ENCODE measurements at regions not wholly inside any gene's neighbourhood (a gene's known extent, or its start where the extent isn't known, plus 50 kb on each side); places are given as distances from the start of the nearest gene placed in this dataset.
A peak's percentile ranks its signal among the peaks of the same experiment; 100 is the strongest.

- Histone ChIP-seq H3K27ac (no peak overlapping the region), H3K36me3 (no peaks in the 10 kb centered on the region), H3K4me1 (ENCODE audit: low read depth) (no peaks in the 10 kb centered on the region), H3K9me3 (ENCODE audit: low read depth) (no peaks in the 10 kb centered on the region), H3K27me3 (no peaks in the 10 kb centered on the region), H3K4me3 (no peak overlapping the region)
- no peak for DNase-seq (ENCODE audit: low read depth in 1 of 2, low spot score in 1 of 2)
- no peak for TF ChIP-seq CTCF (IDR thresholded peaks at IDR 0.05; ENCODE audit: low read depth, low read length)
Measured at GRCh38 chrX:13493659-13494058, 75.7 kb upstream of the EGFL6 start.

- Histone ChIP-seq H3K27me3 (no peaks in the 10 kb centered on the region), H3K4me1 (ENCODE audit: low read depth) (no peaks in the 10 kb centered on the region), H3K27ac (no peak overlapping the region), H3K4me3 (no peak overlapping the region), H3K36me3 (no peaks in the 10 kb centered on the region), H3K9me3 (ENCODE audit: low read depth) (no peaks in the 10 kb centered on the region)
- no peak for TF ChIP-seq CTCF (IDR thresholded peaks at IDR 0.05; ENCODE audit: low read depth, low read length)
- no peak for DNase-seq (ENCODE audit: low read depth in 1 of 2, low spot score in 1 of 2)
Measured at GRCh38 chrX:13492286-13492685, 77.1 kb upstream of the EGFL6 start.

- TF ChIP-seq CTCF (IDR thresholded peaks at IDR 0.05; ENCODE audit: low read depth, low read length): no peak
- Histone ChIP-seq H3K27me3 (no peaks in the 10 kb centered on the region), H3K36me3 (no peaks in the 10 kb centered on the region), H3K4me1 (ENCODE audit: low read depth) (no peaks in the 10 kb centered on the region), H3K4me3 (no peak overlapping the region), H3K27ac (no peak overlapping the region), H3K9me3 (ENCODE audit: low read depth) (no peaks in the 10 kb centered on the region)
- DNase-seq (ENCODE audit: low read depth in 1 of 2, low spot score in 1 of 2): no peak
Measured at GRCh38 chrX:13491061-13491460, 78.3 kb upstream of the EGFL6 start.

- no peaks in the 10 kb centered on the region for H3K27me3 ChIP-seq
- no peaks in the 10 kb centered on the region for H3K4me1 ChIP-seq (ENCODE audit: low read depth)
- H3K9me3 ChIP-seq (ENCODE audit: low read depth): no peaks in the 10 kb centered on the region
- peak in 1 of 2 donors; percentile 70 for DNase-seq (ENCODE audit: low read depth in 1 of 2, low spot score in 1 of 2)
- no peak overlapping the region for H3K4me3 ChIP-seq
- H3K27ac ChIP-seq: no peak overlapping the region
- no peak for TF ChIP-seq CTCF (IDR thresholded peaks at IDR 0.05; ENCODE audit: low read depth, low read length)
- no peaks in the 10 kb centered on the region for H3K36me3 ChIP-seq
Measured at GRCh38 chrX:13489454-13489853, 79.9 kb upstream of the EGFL6 start.

- H3K36me3 ChIP-seq: no peaks in the 10 kb centered on the region
- no peaks in the 10 kb centered on the region for H3K4me1 ChIP-seq (ENCODE audit: low read depth)
- H3K27me3 ChIP-seq: no peaks in the 10 kb centered on the region
- H3K9me3 ChIP-seq (ENCODE audit: low read depth): no peaks in the 10 kb centered on the region
- TF ChIP-seq CTCF (IDR thresholded peaks at IDR 0.05; ENCODE audit: low read depth, low read length): peak; percentile 38
- no peak overlapping the region for H3K27ac ChIP-seq
- H3K4me3 ChIP-seq: no peak overlapping the region
- DNase-seq (ENCODE audit: low read depth in 1 of 2, low spot score in 1 of 2): peak; percentile 30 to 93
Measured at GRCh38 chrX:13487731-13488505, 81.5 kb upstream of the EGFL6 start.
